Body of pancreas (tissue), 4 donors: ENCODE measurements at regions not wholly inside any gene's neighbourhood (a gene's known extent, or its start where the extent isn't known, plus 50 kb on each side); places are given as distances from the start of the nearest gene placed in this dataset.

ENCODE experiments used
- POLR2A ChIP-seq, 3 donors: fragments of 450-650 bp; IDR thresholded peaks; one replicate each; pipeline ENCODE4 v1.6.1; 2016; ENCODE audit warnings: antibody characterized with exemption in 3 of 3, mild to moderate bottlenecking in 2 of 3
- TF ChIP-seq, protein P1 (sequence below), 7 experiments: fragments of 450-650 bp in 4 of 7; fragments of 200-600 bp in 3 of 7; sonication (generic) in 3 of 7; IDR thresholded peaks; one replicate each; pipeline ENCODE4 v1.5.1; 2016 to 2019; ENCODE audit warnings: antibody characterized with exemption in 7 of 7

DNA sequence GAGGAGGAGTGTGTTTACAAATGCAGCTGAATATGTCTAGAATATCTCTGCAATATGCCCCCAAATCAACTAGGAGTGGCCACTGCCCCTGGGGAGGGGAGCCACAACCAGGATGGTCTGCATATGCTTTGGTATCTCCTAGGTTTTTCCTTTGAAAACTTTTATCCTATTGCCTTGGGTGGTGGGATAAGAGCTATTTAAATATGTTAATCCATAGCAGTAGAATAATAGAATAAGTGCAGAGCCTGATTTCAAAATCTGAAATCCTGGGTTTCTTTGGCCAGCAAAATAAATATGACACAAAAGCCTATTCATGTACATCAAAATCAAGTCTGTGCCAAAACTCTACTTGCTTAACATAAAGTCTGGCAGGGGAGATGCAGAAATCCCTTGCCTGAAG, 79.6 kb upstream of the FGFR2 start:
- TF ChIP-seq, protein P1, sequence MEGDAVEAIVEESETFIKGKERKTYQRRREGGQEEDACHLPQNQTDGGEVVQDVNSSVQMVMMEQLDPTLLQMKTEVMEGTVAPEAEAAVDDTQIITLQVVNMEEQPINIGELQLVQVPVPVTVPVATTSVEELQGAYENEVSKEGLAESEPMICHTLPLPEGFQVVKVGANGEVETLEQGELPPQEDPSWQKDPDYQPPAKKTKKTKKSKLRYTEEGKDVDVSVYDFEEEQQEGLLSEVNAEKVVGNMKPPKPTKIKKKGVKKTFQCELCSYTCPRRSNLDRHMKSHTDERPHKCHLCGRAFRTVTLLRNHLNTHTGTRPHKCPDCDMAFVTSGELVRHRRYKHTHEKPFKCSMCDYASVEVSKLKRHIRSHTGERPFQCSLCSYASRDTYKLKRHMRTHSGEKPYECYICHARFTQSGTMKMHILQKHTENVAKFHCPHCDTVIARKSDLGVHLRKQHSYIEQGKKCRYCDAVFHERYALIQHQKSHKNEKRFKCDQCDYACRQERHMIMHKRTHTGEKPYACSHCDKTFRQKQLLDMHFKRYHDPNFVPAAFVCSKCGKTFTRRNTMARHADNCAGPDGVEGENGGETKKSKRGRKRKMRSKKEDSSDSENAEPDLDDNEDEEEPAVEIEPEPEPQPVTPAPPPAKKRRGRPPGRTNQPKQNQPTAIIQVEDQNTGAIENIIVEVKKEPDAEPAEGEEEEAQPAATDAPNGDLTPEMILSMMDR (IDR thresholded peaks at IDR 0.05) = no peak
- no peak for TF ChIP-seq POLR2A (IDR thresholded peaks at IDR 0.05)
